GM12874 (cell line): ENCODE measurements at regions not wholly inside any gene's neighbourhood (a gene's known extent, or its start where the extent isn't known, plus 50 kb on each side); places are given as distances from the start of the nearest gene placed in this dataset.

Experiments used
- CTCF ChIP-seq: IDR thresholded peaks from 2 replicates; pipeline ENCODE4 v1.5.1; 2011; ENCODE audit warnings: low read depth, mild to moderate bottlenecking, control low read depth, low read length, moderate library complexity; ENCODE audit not compliant: insufficient read depth

- TF ChIP-seq CTCF = no peak
Measured at GRCh38 chr2:155431004-155431507, 732.6 kb downstream of the KCNJ3 start.

- no peak for TF ChIP-seq CTCF
Measured at GRCh38 chr2:155427470-155427869, 729.0 kb downstream of the KCNJ3 start.

- no peak for TF ChIP-seq CTCF
Measured at GRCh38 chr2:155424518-155424917, 726.0 kb downstream of the KCNJ3 start.

GRCh38 chr2:155418753-155419152, 720.3 kb downstream of the KCNJ3 start:
- no peak for TF ChIP-seq CTCF

- no peak for TF ChIP-seq CTCF
Measured at GRCh38 chr2:155412598-155412997, 714.1 kb downstream of the KCNJ3 start.

- no peak for TF ChIP-seq CTCF
Measured at GRCh38 chr2:155404433-155405002, 706.0 kb downstream of the KCNJ3 start.

- no peak for TF ChIP-seq CTCF
Measured at GRCh38 chr2:155393406-155393805, 694.9 kb downstream of the KCNJ3 start.

- no peak for TF ChIP-seq CTCF
Measured at GRCh38 chr2:155391613-155392130, 693.2 kb downstream of the KCNJ3 start.
